ENCODE measurements at regions not wholly inside any gene's neighbourhood (a gene's known extent, or its start where the extent isn't known, plus 50 kb on each side); places are given as distances from the start of the nearest gene placed in this dataset.

DNA sequence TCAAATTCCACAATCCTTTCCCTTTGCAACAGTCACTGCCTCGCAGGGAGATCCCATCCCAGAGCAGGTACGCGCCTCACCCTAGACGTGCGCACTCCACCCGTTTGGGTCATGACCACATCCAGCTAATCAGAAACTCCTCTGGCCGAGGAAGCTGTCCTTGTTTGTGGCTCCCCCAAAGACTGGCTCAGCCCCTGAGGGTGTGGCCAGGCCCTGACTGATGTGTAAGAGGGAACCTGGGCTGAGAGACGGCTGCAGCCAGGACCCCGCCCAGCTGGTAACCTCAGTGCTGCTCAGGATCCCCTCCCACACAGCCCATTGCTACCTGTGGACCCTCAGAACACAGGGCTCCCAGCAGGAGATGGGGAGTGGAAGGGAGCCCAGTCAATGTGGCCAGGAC lies 183.2 kb upstream of the SFSWAP start:
- TF ChIP-seq, protein P1, sequence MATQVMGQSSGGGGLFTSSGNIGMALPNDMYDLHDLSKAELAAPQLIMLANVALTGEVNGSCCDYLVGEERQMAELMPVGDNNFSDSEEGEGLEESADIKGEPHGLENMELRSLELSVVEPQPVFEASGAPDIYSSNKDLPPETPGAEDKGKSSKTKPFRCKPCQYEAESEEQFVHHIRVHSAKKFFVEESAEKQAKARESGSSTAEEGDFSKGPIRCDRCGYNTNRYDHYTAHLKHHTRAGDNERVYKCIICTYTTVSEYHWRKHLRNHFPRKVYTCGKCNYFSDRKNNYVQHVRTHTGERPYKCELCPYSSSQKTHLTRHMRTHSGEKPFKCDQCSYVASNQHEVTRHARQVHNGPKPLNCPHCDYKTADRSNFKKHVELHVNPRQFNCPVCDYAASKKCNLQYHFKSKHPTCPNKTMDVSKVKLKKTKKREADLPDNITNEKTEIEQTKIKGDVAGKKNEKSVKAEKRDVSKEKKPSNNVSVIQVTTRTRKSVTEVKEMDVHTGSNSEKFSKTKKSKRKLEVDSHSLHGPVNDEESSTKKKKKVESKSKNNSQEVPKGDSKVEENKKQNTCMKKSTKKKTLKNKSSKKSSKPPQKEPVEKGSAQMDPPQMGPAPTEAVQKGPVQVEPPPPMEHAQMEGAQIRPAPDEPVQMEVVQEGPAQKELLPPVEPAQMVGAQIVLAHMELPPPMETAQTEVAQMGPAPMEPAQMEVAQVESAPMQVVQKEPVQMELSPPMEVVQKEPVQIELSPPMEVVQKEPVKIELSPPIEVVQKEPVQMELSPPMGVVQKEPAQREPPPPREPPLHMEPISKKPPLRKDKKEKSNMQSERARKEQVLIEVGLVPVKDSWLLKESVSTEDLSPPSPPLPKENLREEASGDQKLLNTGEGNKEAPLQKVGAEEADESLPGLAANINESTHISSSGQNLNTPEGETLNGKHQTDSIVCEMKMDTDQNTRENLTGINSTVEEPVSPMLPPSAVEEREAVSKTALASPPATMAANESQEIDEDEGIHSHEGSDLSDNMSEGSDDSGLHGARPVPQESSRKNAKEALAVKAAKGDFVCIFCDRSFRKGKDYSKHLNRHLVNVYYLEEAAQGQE (IDR thresholded peaks at IDR 0.05; ENCODE audit: insufficient replicate concordance, low read depth): no peak
- TF ChIP-seq GABPA (IDR thresholded peaks at IDR 0.05; ENCODE audit: low read depth) (no peak), POLR2AphosphoS5 (IDR thresholded peaks at IDR 0.05; ENCODE audit: low read depth) (no peak), SPI1 (IDR thresholded peaks at IDR 0.05; ENCODE audit: borderline replicate concordance, low read depth) (no peak)
- TF ChIP-seq, protein P2, sequence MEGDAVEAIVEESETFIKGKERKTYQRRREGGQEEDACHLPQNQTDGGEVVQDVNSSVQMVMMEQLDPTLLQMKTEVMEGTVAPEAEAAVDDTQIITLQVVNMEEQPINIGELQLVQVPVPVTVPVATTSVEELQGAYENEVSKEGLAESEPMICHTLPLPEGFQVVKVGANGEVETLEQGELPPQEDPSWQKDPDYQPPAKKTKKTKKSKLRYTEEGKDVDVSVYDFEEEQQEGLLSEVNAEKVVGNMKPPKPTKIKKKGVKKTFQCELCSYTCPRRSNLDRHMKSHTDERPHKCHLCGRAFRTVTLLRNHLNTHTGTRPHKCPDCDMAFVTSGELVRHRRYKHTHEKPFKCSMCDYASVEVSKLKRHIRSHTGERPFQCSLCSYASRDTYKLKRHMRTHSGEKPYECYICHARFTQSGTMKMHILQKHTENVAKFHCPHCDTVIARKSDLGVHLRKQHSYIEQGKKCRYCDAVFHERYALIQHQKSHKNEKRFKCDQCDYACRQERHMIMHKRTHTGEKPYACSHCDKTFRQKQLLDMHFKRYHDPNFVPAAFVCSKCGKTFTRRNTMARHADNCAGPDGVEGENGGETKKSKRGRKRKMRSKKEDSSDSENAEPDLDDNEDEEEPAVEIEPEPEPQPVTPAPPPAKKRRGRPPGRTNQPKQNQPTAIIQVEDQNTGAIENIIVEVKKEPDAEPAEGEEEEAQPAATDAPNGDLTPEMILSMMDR (IDR thresholded peaks at IDR 0.05; ENCODE audit: insufficient read depth, low read length): no peak
- H3K27me3 ChIP-seq (ENCODE audit: insufficient read depth, poor library complexity, severe bottlenecking): no peaks in the 10 kb centered on the region
- H3K27ac ChIP-seq (replicated peaks): no peak overlapping the region
- H3K4me3 ChIP-seq (replicated peaks; ENCODE audit: insufficient read depth, low read length): no peak overlapping the region
- DNase-seq (ENCODE audit: low read depth in 1 of 2, low spot score in 1 of 2): no peak

DNA sequence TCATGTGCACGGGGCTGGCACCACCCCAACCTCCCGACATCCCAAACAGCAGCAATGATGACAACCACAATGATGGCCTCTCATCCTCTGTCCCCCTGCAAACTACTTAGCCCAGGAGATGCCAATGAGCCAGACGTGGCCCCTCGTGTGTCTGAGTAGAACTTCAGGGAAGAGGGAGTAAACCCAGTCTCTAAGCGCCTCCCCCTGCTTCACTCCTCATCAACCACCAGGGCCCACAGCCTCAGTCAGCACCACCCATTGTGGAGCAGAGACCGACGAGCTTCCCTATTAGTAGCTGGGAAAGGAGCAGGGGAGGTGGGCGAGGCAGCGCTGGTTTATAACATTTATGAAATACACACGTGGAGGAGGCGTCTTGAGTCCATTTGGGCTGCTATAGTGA lies 182.7 kb upstream of the SFSWAP start:
- DNase-seq (ENCODE audit: low read depth in 1 of 2, low spot score in 1 of 2): no peak
- Histone ChIP-seq H3K27me3 (ENCODE audit: insufficient read depth, poor library complexity, severe bottlenecking) (no peaks in the 10 kb centered on the region), H3K27ac (replicated peaks) (no peak overlapping the region), H3K4me3 (replicated peaks; ENCODE audit: insufficient read depth, low read length) (no peak overlapping the region)
- TF ChIP-seq SPI1 (IDR thresholded peaks at IDR 0.05; ENCODE audit: borderline replicate concordance, low read depth) (no peak), POLR2AphosphoS5 (IDR thresholded peaks at IDR 0.05; ENCODE audit: low read depth) (no peak), GABPA (IDR thresholded peaks at IDR 0.05; ENCODE audit: low read depth) (no peak)
- TF ChIP-seq, protein P2 (IDR thresholded peaks at IDR 0.05; ENCODE audit: insufficient read depth, low read length): no peak
- TF ChIP-seq, protein P1 (IDR thresholded peaks at IDR 0.05; ENCODE audit: insufficient replicate concordance, low read depth): no peak

DNA sequence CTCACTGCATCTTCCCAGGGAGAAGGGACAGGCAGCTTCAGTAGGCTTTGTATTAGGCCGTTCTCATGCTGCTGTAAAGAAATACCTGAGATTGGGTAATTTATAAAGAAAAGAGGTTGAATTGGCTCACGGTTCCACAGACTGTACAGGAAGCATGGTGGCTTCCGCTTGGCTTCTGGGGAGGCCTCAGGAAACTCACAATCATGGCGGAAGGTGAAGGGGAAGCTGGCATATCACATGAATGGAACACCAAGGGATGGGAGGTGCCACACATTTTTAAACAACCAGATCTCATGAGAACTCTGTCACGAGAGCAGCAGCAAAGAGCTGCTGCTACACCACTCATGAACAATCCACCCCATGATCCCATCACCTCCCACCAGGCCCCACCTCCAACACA lies 182.2 kb upstream of the SFSWAP start:
- TF ChIP-seq GABPA (IDR thresholded peaks at IDR 0.05; ENCODE audit: low read depth) (no peak), POLR2AphosphoS5 (IDR thresholded peaks at IDR 0.05; ENCODE audit: low read depth) (no peak), SPI1 (IDR thresholded peaks at IDR 0.05; ENCODE audit: borderline replicate concordance, low read depth) (no peak)
- TF ChIP-seq, protein P2 (IDR thresholded peaks at IDR 0.05; ENCODE audit: insufficient read depth, low read length): no peak
- TF ChIP-seq, protein P1 (IDR thresholded peaks at IDR 0.05; ENCODE audit: insufficient replicate concordance, low read depth): no peak
- Histone ChIP-seq H3K4me3 (replicated peaks; ENCODE audit: insufficient read depth, low read length) (no peak overlapping the region), H3K27ac (replicated peaks) (no peak overlapping the region), H3K27me3 (ENCODE audit: insufficient read depth, poor library complexity, severe bottlenecking) (no peaks in the 10 kb centered on the region)
- no peak for DNase-seq (ENCODE audit: low read depth in 1 of 2, low spot score in 1 of 2)
